ENCODE measurements at regions not wholly inside any gene's neighbourhood (a gene's known extent, or its start where the extent isn't known, plus 50 kb on each side); places are given as distances from the start of the nearest gene placed in this dataset.

DNA sequence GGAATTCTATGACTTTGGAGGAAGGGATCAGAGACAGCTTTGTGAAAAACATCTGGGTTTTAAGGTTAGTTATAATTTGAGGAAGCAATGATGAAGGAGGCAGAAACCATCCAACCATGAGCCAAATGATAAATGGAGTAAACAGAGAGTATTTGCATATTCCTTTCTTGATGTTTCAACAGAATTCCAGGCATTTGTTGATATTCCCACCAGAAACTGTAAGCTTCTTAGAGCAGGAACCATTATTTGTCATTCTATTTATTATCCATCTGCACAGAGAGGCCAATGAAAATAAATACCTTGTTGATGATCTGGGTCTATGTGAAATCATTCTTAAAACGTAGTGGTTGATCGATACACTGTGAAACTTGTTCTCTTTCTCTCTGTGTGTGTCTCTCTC is 715.3 kb downstream of the INHBA start:
- no peak for ATAC-seq
- TF ChIP-seq ZNF331 (CRISPR knock-in tag; IDR thresholded peaks at IDR 0.05; ENCODE audit: low read depth): no peak
- TF ChIP-seq, protein P1, sequence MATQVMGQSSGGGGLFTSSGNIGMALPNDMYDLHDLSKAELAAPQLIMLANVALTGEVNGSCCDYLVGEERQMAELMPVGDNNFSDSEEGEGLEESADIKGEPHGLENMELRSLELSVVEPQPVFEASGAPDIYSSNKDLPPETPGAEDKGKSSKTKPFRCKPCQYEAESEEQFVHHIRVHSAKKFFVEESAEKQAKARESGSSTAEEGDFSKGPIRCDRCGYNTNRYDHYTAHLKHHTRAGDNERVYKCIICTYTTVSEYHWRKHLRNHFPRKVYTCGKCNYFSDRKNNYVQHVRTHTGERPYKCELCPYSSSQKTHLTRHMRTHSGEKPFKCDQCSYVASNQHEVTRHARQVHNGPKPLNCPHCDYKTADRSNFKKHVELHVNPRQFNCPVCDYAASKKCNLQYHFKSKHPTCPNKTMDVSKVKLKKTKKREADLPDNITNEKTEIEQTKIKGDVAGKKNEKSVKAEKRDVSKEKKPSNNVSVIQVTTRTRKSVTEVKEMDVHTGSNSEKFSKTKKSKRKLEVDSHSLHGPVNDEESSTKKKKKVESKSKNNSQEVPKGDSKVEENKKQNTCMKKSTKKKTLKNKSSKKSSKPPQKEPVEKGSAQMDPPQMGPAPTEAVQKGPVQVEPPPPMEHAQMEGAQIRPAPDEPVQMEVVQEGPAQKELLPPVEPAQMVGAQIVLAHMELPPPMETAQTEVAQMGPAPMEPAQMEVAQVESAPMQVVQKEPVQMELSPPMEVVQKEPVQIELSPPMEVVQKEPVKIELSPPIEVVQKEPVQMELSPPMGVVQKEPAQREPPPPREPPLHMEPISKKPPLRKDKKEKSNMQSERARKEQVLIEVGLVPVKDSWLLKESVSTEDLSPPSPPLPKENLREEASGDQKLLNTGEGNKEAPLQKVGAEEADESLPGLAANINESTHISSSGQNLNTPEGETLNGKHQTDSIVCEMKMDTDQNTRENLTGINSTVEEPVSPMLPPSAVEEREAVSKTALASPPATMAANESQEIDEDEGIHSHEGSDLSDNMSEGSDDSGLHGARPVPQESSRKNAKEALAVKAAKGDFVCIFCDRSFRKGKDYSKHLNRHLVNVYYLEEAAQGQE (IDR thresholded peaks at IDR 0.05; ENCODE audit: unreplicated experiment): no peak
- TF ChIP-seq, protein P2, sequence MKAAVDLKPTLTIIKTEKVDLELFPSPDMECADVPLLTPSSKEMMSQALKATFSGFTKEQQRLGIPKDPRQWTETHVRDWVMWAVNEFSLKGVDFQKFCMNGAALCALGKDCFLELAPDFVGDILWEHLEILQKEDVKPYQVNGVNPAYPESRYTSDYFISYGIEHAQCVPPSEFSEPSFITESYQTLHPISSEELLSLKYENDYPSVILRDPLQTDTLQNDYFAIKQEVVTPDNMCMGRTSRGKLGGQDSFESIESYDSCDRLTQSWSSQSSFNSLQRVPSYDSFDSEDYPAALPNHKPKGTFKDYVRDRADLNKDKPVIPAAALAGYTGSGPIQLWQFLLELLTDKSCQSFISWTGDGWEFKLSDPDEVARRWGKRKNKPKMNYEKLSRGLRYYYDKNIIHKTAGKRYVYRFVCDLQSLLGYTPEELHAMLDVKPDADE (IDR thresholded peaks at IDR 0.05): no peak
- TF ChIP-seq EZH2phosphoT487 (IDR thresholded peaks at IDR 0.05; ENCODE audit: unreplicated experiment): no peak
- TF ChIP-seq POLR2AphosphoS5 (IDR thresholded peaks at IDR 0.05; ENCODE audit: low read depth): no peak
- no peak for TF ChIP-seq NANOG (IDR thresholded peaks at IDR 0.05; ENCODE audit: borderline replicate concordance)
- TF ChIP-seq, protein P3, sequence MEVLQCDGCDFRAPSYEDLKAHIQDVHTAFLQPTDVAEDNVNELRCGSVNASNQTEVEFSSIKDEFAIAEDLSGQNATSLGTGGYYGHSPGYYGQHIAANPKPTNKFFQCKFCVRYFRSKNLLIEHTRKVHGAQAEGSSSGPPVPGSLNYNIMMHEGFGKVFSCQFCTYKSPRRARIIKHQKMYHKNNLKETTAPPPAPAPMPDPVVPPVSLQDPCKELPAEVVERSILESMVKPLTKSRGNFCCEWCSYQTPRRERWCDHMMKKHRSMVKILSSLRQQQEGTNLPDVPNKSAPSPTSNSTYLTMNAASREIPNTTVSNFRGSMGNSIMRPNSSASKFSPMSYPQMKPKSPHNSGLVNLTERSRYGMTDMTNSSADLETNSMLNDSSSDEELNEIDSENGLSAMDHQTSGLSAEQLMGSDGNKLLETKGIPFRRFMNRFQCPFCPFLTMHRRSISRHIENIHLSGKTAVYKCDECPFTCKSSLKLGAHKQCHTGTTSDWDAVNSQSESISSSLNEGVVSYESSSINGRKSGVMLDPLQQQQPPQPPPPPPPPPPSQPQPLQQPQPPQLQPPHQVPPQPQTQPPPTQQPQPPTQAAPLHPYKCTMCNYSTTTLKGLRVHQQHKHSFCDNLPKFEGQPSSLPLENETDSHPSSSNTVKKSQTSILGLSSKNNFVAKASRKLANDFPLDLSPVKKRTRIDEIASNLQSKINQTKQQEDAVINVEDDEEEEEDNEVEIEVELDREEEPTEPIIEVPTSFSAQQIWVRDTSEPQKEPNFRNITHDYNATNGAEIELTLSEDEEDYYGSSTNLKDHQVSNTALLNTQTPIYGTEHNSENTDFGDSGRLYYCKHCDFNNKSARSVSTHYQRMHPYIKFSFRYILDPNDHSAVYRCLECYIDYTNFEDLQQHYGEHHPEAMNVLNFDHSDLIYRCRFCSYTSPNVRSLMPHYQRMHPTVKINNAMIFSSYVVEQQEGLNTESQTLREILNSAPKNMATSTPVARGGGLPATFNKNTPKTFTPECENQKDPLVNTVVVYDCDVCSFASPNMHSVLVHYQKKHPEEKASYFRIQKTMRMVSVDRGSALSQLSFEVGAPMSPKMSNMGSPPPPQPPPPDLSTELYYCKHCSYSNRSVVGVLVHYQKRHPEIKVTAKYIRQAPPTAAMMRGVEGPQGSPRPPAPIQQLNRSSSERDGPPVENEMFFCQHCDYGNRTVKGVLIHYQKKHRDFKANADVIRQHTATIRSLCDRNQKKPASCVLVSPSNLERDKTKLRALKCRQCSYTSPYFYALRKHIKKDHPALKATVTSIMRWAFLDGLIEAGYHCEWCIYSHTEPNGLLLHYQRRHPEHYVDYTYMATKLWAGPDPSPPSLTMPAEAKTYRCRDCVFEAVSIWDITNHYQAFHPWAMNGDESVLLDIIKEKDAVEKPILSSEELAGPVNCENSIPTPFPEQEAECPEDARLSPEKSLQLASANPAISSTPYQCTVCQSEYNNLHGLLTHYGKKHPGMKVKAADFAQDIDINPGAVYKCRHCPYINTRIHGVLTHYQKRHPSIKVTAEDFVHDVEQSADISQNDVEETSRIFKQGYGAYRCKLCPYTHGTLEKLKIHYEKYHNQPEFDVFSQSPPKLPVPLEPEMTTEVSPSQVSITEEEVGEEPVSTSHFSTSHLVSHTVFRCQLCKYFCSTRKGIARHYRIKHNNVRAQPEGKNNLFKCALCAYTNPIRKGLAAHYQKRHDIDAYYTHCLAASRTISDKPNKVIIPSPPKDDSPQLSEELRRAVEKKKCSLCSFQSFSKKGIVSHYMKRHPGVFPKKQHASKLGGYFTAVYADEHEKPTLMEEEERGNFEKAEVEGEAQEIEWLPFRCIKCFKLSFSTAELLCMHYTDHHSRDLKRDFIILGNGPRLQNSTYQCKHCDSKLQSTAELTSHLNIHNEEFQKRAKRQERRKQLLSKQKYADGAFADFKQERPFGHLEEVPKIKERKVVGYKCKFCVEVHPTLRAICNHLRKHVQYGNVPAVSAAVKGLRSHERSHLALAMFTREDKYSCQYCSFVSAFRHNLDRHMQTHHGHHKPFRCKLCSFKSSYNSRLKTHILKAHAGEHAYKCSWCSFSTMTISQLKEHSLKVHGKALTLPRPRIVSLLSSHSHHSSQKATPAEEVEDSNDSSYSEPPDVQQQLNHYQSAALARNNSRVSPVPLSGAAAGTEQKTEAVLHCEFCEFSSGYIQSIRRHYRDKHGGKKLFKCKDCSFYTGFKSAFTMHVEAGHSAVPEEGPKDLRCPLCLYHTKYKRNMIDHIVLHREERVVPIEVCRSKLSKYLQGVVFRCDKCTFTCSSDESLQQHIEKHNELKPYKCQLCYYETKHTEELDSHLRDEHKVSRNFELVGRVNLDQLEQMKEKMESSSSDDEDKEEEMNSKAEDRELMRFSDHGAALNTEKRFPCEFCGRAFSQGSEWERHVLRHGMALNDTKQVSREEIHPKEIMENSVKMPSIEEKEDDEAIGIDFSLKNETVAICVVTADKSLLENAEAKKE (CRISPR knock-in tag; IDR thresholded peaks at IDR 0.05): no peak
- TF ChIP-seq JUNB (IDR thresholded peaks at IDR 0.05; ENCODE audit: unreplicated experiment): no peak
- TF ChIP-seq CREB1 (CRISPR knock-in tag; IDR thresholded peaks at IDR 0.05; ENCODE audit: low read depth): no peak
- TF ChIP-seq, protein P4, sequence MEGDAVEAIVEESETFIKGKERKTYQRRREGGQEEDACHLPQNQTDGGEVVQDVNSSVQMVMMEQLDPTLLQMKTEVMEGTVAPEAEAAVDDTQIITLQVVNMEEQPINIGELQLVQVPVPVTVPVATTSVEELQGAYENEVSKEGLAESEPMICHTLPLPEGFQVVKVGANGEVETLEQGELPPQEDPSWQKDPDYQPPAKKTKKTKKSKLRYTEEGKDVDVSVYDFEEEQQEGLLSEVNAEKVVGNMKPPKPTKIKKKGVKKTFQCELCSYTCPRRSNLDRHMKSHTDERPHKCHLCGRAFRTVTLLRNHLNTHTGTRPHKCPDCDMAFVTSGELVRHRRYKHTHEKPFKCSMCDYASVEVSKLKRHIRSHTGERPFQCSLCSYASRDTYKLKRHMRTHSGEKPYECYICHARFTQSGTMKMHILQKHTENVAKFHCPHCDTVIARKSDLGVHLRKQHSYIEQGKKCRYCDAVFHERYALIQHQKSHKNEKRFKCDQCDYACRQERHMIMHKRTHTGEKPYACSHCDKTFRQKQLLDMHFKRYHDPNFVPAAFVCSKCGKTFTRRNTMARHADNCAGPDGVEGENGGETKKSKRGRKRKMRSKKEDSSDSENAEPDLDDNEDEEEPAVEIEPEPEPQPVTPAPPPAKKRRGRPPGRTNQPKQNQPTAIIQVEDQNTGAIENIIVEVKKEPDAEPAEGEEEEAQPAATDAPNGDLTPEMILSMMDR (conservative IDR thresholded peaks at IDR 0.05; ENCODE audit: low read depth in 2 of 2): no peak
- no peak for TF ChIP-seq ZNF114 (CRISPR knock-in tag; IDR thresholded peaks at IDR 0.05)
- no peak for TF ChIP-seq EZH2 (IDR thresholded peaks at IDR 0.05; ENCODE audit: low read depth, unreplicated experiment)

More for the DNA sequence above, 715.3 kb downstream of the INHBA start:
- Mint-ChIP-seq H3K27ac (no peak overlapping the region), H3K4me3 (no peak overlapping the region), H3K27me3 (ENCODE audit: insufficient read depth, low read depth, poor library complexity) (no peaks in the 10 kb centered on the region), H3K36me3 (ENCODE audit: low read depth) (no peaks in the 10 kb centered on the region), H3K4me1 (no peaks in the 10 kb centered on the region), H3K9me3 (no peaks in the 10 kb centered on the region)
- Histone ChIP-seq H2AFZ (no peak overlapping the region), H3K4me1 (ENCODE audit: insufficient read depth) (no peaks in the 10 kb centered on the region), H3K27ac (ENCODE audit: low read depth) (no peak overlapping the region), H4K20me1 (replicated peaks; ENCODE audit: insufficient read depth) (no peaks in the 10 kb centered on the region), H3K9me2 (ENCODE audit: insufficient read depth) (peaks cover 8% of the 10 kb centered on the region; the same call in 1 of the 2 replicates), H3K4me3 (no peak overlapping the region), H3F3A (replicated peaks; ENCODE audit: low read depth) (no peaks in the 10 kb centered on the region), H3K36me3 (ENCODE audit: insufficient read depth) (no peaks in the 10 kb centered on the region), H3K79me2 (replicated peaks; ENCODE audit: insufficient read depth) (no peaks in the 10 kb centered on the region), H3K27me3 (ENCODE audit: insufficient read depth) (no peaks in the 10 kb centered on the region), H3K4me2 (no peak overlapping the region)
- DNase-seq (ENCODE audit: low spot score): no peak

Data from GM23338 (cell line).